ENCODE measurements at regions not wholly inside any gene's neighbourhood (a gene's known extent, or its start where the extent isn't known, plus 50 kb on each side); places are given as distances from the start of the nearest gene placed in this dataset.

DNA sequence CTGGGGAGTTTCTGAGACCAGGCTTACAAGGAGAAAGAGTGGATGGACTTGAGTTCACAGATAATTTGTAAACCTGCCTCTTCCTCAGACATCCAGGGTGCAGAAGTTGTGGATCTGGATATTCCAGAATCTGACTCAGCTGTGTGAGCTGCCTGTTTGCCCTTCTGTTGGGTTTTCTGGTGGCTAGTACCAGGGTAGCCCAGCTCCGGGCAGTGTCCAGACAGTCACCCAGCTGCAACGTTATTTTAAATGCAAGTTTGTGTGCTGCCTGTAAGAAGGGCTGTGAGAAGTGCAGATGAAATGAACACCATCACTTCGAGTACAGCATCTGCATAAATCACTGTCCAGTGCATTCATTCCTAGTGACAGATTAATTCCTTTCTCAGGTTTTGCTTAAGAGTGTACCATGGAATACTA, 1053.0 kb downstream of the TUSC7 start:
- no peak for DNase-seq (ENCODE audit: low read depth)

DNA sequence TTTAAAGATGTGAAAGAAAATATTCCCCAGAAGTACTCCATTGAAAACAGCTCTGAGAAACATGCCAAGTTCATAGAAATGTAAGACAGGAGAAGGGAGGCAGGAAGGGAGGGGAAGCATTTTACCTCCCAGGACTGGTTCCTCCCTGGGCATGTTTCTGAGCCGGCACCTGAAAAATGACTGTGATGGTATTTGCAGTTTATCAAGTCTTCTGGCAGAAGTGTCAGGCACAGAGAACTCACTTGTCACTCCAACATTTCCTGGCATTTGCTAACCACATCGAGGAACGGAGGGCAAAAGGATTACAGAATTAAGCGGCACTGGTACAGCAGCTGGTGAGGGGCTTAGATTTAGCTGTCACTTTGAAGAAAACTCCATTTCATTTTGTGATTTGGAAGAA, 1054.0 kb downstream of the TUSC7 start:
- no peak for DNase-seq (ENCODE audit: low read depth)

DNA sequence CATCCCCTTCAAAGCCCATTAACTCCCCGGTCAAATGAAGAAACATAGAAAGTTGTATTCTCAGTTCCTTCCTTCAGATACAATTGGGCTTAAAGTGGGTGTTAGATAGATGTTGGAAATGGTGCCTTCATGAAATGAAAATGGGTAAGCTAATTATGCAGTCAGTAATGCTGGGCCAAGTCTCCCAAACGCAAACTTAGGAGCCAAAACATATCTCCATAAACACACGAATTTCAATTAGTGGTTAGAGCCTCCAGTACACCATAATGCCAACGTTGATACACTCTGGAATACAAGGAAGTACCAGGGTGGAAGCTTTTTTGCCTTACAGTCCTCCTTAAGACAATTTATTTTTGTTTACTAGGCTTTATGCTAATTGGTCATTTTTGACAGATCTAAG, 1059.0 kb downstream of the TUSC7 start:
- no peak for DNase-seq (ENCODE audit: low read depth)

DNA sequence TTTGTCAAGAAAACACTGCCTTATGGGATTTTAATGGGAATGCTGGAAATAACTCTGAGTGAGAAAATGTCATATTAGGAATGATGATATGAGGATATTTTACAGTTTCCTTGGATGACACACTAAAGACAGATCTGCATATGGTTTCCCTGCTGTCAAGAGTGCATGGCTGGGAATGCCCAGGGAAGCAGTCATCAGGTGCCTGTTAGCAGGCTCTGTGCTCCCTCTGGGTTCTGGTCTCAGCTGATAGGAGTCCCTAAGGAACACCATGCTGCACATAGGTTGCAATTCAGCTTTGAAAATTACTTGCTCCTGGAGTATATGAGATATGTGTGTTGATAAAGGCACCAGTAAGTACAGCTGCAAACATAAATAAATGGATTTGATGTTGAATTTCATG, 1064.6 kb downstream of the TUSC7 start:
- no peak for DNase-seq (ENCODE audit: low read depth)

DNA sequence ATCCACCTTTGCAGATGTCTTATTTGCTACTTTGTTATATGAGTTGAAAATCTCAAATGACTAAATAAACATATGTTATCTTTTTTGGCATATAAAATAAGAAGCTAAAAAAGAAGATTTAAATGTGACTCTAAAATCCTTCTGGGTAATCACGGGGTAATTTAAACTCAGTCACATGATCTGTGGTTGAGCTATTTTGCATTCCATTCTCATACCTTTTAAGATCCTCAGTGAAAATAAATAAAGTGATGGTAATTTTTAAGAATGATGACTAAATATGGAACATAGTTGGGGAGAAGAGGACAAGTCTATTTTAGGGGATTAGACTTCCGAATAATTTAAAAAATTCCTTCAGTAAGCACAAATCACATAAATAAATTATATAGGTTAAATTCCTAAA, 1076.8 kb downstream of the TUSC7 start:
- DNase-seq (ENCODE audit: low read depth), result no peak

DNA sequence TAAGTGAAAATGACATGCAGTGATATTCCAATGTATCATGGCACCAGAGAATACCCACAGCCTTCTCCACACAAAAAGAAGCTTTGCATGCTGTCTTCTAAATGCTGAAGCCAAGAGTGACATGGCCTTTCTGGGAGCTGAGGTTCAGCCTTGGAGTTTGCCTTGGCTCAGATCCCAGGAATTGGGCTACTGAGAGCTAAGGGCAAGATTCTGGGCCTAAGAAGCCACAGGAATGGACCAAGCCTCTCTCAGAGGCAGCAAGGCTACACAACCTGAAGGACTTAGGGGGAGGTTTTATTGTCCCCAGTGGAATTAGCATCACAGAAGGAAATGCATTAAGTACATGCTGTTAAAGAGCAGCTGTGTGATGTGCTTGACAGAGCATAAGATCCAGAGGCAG, 1078.5 kb downstream of the TUSC7 start:
- DNase-seq (ENCODE audit: low read depth), result peak; percentile 81

DNA sequence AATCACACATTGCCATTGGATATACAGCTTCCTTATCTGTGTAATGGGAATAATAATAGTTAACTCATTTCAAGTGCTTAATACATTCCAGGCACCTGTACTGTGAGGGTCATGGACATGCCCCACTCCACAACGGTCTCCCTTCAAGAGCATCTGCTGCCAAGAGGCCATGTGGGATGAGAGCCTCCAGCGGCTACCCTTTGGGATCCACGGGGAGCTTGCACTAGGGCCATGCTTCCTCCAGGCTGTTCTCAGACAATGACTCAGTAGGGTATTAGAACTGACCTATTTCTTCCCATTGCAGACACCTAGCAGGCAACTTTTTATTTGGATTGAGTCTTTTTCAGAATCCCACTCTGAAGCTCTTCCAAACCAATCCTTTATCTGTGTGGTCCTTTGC, 1078.9 kb downstream of the TUSC7 start:
- no peak for DNase-seq (ENCODE audit: low read depth)

DNA sequence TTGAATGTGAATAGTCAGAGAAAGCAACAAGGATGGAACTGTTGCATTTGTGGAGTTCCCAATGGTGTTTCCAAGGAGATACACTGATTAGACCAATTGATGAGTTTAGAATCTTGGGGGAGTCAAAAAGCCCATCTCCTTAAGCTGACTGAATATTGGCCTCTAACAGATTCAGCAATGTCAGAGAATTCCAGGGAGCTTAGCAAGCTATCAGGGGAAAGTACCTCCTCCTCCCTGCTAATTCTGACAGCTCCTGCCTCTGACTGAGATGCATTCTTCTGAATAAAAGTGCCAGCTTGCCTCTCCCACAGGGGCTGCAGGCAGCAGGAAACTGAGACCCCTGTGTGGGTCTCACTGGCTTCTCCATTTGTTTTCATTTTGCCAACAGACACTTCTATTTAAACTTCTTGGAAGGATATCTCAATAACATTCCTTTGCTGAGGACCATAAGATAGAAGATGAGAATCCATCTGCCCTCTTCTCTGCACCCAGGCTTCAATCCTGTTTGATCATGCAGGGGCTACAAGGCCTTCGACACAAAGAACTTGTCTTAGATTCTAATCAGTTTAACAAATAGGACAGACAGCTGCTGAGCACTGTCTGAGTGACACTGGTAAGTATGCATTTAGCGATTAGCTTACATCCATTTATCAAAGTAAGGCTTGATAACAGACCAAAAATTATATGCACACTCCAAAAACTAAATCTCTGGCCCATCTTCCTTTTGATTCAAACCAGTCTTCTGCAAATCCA, 1080.8 kb downstream of the TUSC7 start:
- peak; percentile 10 for DNase-seq (ENCODE audit: low read depth)

DNA sequence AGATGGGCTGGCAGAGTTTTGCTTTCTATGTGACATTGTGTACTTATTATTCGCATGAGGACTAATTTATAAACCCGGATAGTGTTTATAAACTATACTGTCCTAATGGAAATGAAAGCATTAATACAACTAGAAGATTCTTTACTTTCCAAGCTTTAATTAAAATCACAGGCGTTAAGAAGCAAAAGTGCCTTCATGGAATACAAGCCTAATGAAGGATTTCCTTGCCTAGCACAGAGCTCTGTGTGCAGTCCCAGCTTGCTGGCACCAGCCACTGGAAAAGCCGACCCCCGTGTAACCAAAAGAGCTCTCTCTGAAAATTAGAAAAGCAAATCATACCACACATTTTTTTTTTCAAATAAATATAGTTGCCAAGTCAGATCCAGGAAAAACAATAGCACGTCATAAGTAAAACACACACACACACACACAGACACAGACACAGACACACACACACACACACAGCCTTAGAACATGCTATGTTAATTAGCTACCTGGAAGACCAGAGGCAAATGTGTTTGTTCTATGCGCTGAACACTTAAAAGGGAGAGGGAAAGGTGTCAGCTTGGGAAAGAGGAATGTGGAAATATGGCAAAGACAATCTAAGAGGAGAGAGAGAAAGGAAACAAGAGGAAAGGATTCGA, 1084.2 kb downstream of the TUSC7 start:
- DNase-seq (ENCODE audit: low read depth), result no peak

DNA sequence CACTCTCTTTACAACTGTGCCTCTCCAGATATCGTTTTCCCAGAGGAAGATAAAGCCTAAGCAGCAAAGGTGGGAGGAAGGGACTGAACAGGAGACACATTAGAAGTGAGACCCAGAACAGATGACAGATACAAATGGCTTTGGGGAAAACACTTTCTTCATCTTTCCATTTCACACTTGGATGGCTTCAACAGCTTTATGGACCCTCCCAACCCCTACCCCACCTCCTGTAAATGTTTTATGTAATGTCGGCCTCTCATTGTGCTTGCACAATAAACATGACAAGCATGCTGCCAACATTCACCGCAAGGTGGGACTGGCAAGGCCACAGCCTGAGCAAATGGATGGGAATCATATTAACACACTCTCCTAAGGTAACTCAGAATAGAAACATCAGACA, 1088.6 kb downstream of the TUSC7 start:
- DNase-seq (ENCODE audit: low read depth), result peak; percentile 23

DNA sequence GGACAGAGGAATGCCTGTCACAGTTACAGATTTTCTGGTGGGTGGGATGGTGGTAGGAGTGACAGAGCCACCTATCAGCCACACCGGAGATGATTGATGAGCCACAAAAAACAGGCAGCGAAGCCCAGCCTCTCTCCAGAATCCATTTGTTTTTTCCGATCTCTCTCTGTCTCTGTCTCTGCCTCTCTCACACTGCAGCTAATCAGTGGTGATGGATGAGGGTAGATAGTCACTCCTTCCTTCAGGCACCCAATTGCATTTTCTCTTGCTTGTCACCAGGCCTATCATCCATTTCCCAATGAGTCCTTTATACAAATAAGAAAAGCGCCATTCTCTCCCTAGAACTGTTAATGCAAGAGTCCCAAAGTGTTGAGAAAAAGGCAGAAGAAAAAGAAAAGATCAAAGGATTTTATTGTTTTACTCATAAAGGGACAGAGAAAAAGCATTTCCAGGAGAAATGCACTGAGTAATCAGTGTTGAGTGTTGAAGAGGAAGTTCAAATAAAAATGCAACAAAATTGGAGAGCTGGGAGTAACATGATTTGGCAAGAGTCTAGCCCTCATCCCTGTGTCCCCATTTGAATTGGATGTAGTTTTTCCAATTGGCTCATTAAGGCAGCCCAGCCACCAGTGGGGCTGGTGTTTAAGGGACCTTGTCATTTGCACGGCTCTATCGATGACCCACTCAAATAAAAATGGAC, 1089.3 kb downstream of the TUSC7 start:
- DNase-seq (ENCODE audit: low read depth), result no peak

DNA sequence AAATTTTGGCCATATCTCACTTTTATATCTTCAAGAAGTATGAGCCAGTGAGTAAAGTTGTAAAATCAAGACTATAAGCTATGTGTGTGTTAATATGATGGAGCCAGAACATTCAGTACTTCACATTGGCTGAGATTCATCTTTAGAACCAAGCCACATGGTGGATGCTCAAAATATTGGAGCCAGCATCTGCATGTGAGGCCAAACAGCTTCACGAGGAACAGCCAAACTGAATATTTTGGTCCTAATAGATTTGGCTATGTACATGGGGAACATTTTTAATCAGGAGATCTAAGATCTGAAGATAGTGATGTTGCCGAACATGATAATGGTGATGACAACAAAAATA, 1089.8 kb downstream of the TUSC7 start:
- DNase-seq (ENCODE audit: low read depth), result no peak

DNA sequence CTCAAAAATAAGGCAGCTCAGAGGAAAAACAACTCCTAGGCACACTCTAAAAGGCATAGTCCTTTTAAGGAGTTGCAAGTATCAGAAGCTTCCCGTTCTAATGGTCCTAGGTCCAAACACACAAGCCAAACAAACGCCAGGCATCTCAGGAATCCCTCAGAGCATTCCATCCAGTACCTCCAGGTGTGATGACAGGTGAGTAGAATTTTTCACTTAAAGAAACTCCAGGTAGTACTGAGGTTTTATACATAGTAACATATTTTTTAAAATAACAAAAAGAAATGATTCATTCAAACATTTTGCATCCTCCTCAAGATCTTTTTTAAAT, 1092.3 kb downstream of the TUSC7 start:
- DNase-seq (ENCODE audit: low read depth), result no peak

DNA sequence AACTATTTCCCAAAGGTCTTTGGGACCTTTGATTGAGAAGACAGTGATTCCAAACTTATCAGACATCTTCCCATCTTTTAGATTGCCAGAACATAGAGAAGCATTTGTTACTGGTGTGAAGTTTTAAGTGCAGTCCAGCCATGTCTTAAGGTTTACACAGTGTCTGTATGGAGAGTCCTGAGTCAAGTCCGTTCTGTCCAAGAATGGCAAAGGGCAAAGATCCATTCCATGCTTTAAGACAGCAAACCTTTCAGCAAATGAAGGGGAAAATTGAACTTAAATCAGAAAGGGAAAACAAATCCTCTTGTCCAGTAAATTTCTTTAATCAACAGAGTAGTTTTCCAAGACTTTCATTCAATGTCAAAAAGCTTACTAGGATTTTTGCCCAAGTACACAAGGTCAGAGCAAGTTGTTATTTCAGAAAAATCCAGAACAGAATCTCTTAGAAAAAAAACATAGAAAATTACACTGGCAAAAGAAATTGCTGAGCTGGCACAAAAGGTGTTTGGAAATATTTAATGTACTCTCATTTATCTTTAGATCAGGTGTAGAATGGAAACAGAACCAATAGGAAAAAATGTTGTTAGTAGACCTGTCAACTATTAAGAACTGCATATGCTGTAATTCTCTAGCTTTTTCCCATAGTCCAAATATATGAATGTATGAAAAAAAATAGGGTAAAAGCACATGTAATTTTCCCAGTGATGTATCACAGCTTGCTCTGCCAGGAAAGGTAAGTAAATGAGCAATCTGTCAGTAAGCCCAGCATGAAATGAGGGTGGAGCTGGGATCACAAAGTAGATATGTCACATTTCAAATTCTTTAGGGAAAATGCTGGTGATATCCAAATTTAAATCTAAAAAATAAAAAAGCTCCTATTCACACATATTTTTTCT, 1099.9 kb downstream of the TUSC7 start:
- DNase-seq (ENCODE audit: low read depth), result no peak

DNA sequence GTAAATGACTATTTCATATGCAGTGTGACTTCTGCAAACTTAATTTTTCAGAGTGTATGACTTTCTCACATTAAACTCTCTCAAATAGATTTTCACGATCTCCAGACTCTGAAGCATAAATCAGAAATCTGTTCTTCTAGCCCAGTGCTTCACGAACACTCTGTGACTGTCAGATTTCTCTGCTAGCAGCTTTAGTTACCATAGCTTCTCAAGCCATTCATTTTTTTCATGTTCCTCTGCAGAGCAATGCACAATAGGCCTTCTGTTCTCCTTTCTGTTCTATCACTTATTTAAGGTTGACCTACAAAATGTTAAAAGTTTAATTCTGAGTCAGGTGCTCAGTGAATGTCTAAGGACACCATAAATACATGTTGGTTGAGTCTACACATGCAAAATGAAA, 1102.2 kb downstream of the TUSC7 start:
- DNase-seq (ENCODE audit: low read depth), result no peak

DNA sequence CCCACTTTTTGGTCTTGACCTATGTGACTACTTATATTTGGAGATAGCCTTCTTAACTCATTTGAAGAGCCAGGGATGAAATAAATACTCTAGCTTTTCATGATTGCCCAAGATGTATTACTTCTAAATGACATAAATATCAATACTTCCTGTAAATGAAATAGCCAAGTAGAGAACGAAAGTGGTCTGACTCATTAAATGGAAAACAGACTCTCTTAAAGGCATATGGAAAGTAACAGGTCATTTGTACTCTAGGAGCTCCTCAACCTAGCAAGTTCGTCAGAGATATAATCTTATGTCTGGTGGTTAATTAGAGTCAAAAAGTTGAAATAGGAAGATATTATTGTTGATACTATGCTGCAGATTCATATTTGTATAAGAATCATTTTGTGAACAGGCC, 1105.4 kb downstream of the TUSC7 start:
- peak; percentile 4 for DNase-seq (ENCODE audit: low read depth)

DNA sequence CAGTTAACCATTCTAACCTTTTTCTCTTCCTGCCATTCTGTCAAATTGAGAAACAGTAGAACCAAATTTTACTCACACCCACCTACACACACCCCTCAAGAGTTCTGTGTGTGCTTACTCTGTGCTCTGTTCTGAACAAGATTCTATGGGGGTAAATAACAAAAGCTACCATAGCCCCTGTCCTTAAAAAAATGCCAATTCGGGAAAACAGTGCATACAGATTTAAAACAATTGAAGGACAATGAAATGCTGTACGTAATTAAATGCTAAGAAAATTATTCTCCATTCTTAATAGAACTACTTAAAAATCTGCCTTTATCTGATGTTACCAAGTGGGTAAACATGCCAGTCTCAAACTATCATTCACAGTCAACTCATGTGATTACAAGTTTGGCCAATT, 1107.5 kb downstream of the TUSC7 start:
- no peak for DNase-seq (ENCODE audit: low read depth)

DNA sequence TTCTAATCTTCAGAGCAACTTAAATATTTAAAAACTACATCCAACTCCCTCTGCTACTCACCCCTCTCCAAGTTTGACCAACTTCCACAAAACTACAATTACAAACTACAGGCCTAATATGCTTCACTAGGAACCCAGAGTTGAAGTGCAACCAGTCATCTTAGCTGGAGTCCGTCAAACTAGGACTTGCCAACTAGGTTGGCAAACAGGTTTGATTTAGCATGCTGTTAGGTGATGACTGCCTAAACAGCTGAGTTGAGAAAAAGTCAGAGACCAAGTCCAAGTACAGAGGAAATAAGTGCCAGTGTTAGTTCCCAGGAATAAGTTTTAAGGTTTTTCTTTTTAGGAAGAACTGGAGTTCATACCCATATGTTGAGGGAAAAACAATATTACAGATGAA, 1109.0 kb downstream of the TUSC7 start:
- no peak for DNase-seq (ENCODE audit: low read depth)

DNA sequence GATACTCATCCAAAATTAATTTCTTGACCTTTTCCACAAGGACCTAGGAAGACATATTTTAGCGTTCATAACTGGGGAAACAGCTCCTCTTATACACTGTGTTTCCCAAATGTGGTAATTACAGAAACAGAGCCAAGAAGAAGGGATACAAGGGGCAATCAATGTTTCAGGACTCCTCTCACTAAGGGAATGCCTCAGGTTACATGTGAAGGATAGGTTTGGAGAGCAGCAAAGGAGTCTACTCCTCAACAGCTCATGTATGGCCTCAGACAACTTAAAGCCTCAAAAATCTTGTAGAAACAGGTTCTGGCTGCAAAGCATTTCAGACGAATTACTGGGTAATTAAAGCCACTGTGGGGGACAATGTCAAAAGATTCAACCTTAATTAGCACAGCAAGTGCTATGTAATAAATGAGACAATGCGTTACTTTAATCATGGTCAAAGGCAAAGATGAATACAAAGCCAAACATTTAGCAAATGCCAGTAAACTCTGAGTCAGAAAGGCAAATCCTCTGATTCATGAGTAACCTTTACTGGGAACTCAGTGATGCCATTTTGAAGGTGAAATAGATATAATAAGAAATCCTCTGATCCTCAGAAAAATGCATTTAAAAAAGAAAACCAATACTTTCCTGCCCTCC, 1111.2 kb downstream of the TUSC7 start:
- peak; percentile 71 for DNase-seq (ENCODE audit: low read depth)

DNA sequence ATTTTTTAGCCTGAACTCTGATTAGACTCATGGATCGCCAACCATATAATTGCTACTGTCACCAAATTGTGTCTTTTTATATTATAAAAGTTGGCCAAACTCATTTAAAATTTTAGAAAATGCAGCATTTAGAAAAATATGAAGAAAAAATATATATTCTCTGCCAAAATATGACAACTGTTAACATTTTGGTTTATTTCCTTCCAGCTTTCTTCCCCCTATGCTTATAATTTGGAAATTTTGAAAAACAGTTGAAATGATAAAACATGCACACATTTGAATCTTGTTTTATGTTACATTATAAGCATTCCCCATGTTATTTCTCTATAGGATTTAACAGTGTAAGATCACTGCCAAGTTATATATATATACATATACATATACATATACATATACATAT, 1112.8 kb downstream of the TUSC7 start:
- DNase-seq (ENCODE audit: low read depth), result no peak

DNA sequence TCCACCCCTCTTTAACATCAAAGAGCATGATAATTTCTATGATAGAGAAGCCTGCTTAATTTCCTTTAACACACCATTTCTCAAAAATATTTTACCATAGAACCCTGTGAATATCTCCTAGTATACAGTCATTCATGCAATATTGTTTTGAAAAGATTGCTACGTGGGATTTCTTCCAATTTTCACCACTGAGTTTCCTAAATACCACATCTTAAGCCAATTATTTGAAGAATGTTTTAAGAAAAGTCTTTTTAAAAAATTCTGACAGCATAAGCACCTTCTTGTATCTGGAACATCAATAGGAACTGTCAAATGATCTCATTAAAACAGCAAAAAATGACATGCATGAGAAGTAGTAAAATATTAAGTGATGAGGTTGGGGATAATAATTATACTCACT, 1126.7 kb downstream of the TUSC7 start:
- no peak for DNase-seq (ENCODE audit: low read depth)

DNA sequence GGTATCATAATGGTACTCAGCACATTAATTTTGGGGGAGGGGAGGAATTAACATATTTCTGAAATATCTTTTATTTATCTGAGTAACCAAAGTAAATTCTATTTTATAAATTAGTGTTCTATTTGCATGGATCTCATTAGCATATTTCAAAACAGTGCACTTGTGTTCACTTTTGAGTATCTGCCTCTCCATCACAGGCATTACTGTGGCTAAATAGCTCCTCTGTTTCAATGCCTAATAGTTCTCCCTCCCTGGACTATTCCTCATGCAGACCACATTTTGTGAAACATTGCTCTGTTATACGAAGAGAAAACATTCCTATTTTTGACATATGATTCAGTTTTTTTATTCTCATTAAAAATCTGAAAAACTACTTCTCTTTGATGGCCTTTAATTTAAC, 1127.8 kb downstream of the TUSC7 start:
- no peak for DNase-seq (ENCODE audit: low read depth)

Data from renal cortical epithelial cell (primary cell).